KBM-7 (cell line): ENCODE measurements at regions not wholly inside any gene's neighbourhood (a gene's known extent, or its start where the extent isn't known, plus 50 kb on each side); places are given as distances from the start of the nearest gene placed in this dataset.
A peak's percentile ranks its signal among the peaks of the same experiment; 100 is the strongest.
"Not testable (repeated sequence)": the region's sequence is repeated elsewhere in the genome, so short reads cannot be mapped to it uniquely, and the experiment has no call there.

Source experiments
- DNase-seq: peaks from one replicate; pipeline ENCODE4 v3.0.0-alpha.2; 2015
- in situ Hi-C: fragments of 300-500 bp; cut with MboI; formaldehyde crosslinking; loops from 2 replicates; pipeline ENCODE4 v1.14.3; 2020; ENCODE audit warnings: low sequenced_read_pairs, low pct_unique_long_range_greater_than_20kb, mixed read lengths

GRCh38 chr1:94362466-94363058, 55.6 kb upstream of the ABCD3 start:
- in situ Hi-C loops, result no loop called here
- no peak for DNase-seq

- in situ Hi-C loops, result no loop called here
- DNase-seq, result no peak
Measured at GRCh38 chr1:94358630-94359599, 59.3 kb upstream of the ABCD3 start.

- no peak for DNase-seq
- in situ Hi-C loops, result no loop called here
Measured at GRCh38 chr1:94357661-94358060, 60.5 kb upstream of the ABCD3 start.

- no peak for DNase-seq
- in situ Hi-C loops, result no loop called here
Measured at GRCh38 chr1:94355485-94355980, 62.7 kb upstream of the ABCD3 start.

GRCh38 chr1:94351481-94351880, 66.7 kb upstream of the ABCD3 start:
- no peak for DNase-seq

GRCh38 chr1:94350350-94350924, 67.8 kb upstream of the ABCD3 start:
- no peak for DNase-seq
- in situ Hi-C loops, result no loop called here

More at GRCh38 chr1:94351481-94351880, 66.7 kb upstream of the ABCD3 start:
- in situ Hi-C loops, result no loop called here

GRCh38 chr1:94349853-94350252, 68.3 kb upstream of the ABCD3 start:
- no peak for DNase-seq
- in situ Hi-C loops, result no loop called here

GRCh38 chr1:94348386-94348785, 69.8 kb upstream of the ABCD3 start:
- DNase-seq, in situ Hi-C loops: not testable (repeated sequence)

- in situ Hi-C loops, result no loop called here
Measured at GRCh38 chr1:94345148-94345721, 73.0 kb upstream of the ABCD3 start.

GRCh38 chr1:94342416-94342815, 75.8 kb upstream of the ABCD3 start:
- no peak for DNase-seq
- in situ Hi-C loops, result no loop called here

More at GRCh38 chr1:94345148-94345721, 73.0 kb upstream of the ABCD3 start:
- DNase-seq, result no peak

GRCh38 chr1:94339206-94339927, 78.8 kb upstream of the ABCD3 start:
- in situ Hi-C loops, result no loop called here
- DNase-seq, result peak; percentile 8

- in situ Hi-C loops, result no loop called here
- no peak for DNase-seq
Measured at GRCh38 chr1:94336991-94337390, 81.2 kb upstream of the ABCD3 start.

GRCh38 chr1:94335950-94336349, 82.2 kb upstream of the ABCD3 start:
- in situ Hi-C loops, result no loop called here
- DNase-seq, result peak; percentile 67

GRCh38 chr1:94335447-94335846, 82.7 kb upstream of the ABCD3 start:
- no peak for DNase-seq
- in situ Hi-C loops, result no loop called here

- no peak for DNase-seq
- in situ Hi-C loops, result no loop called here
Measured at GRCh38 chr1:94334764-94335163, 83.4 kb upstream of the ABCD3 start.

- no peak for DNase-seq
- in situ Hi-C loops, result no loop called here
Measured at GRCh38 chr1:94332952-94333351, 85.2 kb upstream of the ABCD3 start.

- in situ Hi-C loops, result no loop called here
- no peak for DNase-seq
Measured at GRCh38 chr1:94332516-94332915, 85.7 kb upstream of the ABCD3 start.

GRCh38 chr1:94329986-94330385, 88.2 kb upstream of the ABCD3 start:
- in situ Hi-C loops, result no loop called here
- peak; percentile 16 for DNase-seq

GRCh38 chr1:94329276-94329675, 88.9 kb upstream of the ABCD3 start:
- no peak for DNase-seq
- in situ Hi-C loops, result no loop called here
